GM10266 (cell line): ENCODE measurements at regions not wholly inside any gene's neighbourhood (a gene's known extent, or its start where the extent isn't known, plus 50 kb on each side); places are given as distances from the start of the nearest gene placed in this dataset.

Experiments
- DNase-seq: peaks from one replicate; pipeline ENCODE4 v3.0.0; 2012; ENCODE audit errors: extremely low spot score
- TF ChIP-seq, protein P1 (sequence below): IDR thresholded peaks from 2 replicates; pipeline ENCODE4 v1.5.1; 2012; ENCODE audit warnings: mild to moderate bottlenecking, low read depth; ENCODE audit not compliant: control insufficient read depth, insufficient read depth; ENCODE audit errors: missing control alignments

DNA sequence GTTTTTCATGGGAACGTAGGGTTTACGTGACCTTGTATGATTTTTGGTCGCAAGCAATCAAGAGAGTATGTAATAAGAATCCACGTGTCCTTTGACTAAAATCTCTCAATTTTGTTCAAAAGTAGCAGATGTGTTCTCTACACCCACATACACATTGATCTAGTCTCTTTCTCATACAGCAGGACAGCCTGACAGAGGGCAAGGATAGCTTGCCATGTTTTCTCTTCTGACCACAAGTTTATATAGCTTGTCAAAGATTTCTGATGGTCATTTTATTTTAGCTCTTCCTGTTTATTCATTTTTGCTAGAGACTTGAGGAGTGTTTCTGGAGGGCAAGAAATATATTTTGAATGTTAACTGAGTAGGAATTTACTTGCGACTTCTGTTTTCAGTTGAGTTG, 570.2 kb upstream of the ALCAM start:
- no peak for DNase-seq
- TF ChIP-seq, protein P1, sequence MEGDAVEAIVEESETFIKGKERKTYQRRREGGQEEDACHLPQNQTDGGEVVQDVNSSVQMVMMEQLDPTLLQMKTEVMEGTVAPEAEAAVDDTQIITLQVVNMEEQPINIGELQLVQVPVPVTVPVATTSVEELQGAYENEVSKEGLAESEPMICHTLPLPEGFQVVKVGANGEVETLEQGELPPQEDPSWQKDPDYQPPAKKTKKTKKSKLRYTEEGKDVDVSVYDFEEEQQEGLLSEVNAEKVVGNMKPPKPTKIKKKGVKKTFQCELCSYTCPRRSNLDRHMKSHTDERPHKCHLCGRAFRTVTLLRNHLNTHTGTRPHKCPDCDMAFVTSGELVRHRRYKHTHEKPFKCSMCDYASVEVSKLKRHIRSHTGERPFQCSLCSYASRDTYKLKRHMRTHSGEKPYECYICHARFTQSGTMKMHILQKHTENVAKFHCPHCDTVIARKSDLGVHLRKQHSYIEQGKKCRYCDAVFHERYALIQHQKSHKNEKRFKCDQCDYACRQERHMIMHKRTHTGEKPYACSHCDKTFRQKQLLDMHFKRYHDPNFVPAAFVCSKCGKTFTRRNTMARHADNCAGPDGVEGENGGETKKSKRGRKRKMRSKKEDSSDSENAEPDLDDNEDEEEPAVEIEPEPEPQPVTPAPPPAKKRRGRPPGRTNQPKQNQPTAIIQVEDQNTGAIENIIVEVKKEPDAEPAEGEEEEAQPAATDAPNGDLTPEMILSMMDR: no peak

DNA sequence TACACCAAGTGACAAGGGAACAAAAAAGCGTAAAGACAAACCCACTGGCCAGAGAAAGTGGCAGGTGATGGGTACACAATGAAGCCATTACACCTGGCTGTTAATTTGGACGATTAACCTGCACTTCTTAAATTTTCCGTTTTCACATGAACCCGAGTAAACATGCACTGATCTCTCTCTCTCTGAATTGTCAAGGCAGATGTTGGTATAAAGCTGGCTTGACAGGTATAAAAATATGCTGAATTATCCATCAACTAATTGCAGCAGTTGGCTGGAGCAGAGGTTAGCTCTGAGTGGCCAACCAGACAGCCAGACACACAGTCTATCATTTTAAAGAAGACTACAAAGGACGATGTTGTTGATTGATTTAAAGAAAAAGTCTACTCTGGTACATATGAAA, 561.7 kb upstream of the ALCAM start:
- TF ChIP-seq, protein P1: no peak
- no peak for DNase-seq

DNA sequence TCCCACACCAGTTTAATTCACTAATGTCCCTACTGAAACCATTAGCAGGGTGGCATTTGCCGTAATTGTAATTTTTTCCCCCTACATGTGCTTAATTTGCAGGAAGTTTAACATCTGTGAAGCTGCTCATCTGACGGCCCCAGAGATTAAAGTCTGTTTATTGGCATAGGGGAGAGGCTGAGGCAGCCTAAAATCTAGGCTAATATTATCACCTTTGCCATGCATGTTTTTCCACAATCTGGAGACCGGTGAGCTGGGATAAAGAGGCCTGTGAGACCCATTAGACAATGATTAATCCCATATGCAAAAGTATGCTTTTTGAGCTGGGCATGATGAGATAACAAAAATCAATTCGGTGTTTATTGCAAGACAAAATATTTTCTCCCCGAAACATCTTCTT, 561.2 kb upstream of the ALCAM start:
- TF ChIP-seq, protein P1: no peak
- DNase-seq: no peak

DNA sequence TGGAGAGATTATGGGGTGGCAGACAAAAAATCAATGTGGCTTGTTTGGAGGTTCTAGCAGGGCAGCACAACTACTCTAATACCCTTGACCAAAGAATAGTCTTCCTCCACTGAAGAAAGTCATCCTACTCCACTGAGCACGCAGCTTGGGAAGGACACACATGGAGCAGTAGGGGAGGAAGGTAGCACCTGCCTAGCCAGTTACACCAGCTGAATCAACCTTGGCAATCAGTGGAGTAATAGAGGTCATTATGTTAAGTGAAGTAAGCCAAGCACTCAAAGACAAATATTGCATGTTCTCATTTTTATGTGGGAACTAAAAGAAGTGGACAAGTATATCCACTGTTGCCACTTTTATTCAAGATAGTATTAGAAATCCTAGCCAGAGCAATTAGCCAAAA, 555.8 kb upstream of the ALCAM start:
- TF ChIP-seq, protein P1: no peak

DNA sequence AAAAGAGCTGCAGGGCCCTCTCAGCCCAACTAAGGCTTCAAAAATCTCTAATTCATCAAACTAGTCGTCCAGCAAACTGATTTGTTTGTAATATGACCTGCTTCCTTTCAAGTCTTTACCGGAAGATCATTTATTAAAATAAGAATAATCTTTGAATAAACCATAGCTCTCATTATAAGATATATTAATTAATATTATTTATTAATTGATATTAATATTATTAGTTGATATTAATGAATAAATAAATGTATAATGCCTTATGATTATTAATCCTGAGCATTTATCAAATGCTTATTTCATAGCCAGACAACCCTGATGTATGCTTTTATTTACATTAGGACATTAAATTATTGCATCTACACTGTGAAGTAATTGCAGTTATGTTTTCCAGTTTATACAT, 550.7 kb upstream of the ALCAM start:
- TF ChIP-seq, protein P1: no peak
- DNase-seq: no peak

More for the DNA sequence above, 555.8 kb upstream of the ALCAM start:
- DNase-seq: no peak

DNA sequence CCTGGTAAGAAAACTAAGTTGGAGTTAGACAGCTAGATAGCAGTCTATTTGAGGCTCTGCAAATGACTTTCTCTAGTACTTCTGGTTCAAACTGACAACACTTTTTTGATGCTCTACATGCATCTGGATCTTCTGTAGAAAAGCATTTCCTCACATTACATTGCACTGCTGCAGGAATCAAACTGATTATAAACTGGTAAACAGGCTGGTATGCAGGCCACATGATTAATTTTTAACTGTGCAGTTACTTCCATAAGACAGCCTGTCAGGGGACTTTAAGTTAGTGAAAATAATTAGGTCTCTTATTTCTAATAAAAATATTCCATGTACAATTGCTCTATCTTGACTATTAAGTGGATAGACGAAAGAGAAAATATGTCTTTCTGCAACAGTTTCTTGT, 550.0 kb upstream of the ALCAM start:
- TF ChIP-seq, protein P1: no peak
- DNase-seq: no peak

DNA sequence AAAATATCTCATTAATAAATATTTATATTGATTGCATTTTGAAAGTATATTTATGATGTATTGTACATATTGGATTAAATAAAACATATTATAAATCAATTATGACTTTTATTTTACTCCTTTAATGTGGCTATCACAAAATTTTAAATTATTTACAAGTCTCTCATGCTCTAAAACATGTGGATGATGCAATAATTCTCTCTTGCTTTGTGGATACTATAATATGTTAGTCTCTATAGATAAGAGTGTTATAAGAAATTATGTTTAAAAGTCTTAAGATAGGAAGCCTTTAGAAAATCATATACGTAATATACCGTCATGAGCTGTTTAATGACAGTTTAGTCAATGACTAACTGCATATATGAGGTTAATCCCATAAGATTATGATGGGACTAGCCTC, 547.4 kb upstream of the ALCAM start:
- TF ChIP-seq, protein P1: no peak
- DNase-seq: no peak
